ENCODE measurements at regions not wholly inside any gene's neighbourhood (a gene's known extent, or its start where the extent isn't known, plus 50 kb on each side); places are given as distances from the start of the nearest gene placed in this dataset.

- TF ChIP-seq, protein P1, sequence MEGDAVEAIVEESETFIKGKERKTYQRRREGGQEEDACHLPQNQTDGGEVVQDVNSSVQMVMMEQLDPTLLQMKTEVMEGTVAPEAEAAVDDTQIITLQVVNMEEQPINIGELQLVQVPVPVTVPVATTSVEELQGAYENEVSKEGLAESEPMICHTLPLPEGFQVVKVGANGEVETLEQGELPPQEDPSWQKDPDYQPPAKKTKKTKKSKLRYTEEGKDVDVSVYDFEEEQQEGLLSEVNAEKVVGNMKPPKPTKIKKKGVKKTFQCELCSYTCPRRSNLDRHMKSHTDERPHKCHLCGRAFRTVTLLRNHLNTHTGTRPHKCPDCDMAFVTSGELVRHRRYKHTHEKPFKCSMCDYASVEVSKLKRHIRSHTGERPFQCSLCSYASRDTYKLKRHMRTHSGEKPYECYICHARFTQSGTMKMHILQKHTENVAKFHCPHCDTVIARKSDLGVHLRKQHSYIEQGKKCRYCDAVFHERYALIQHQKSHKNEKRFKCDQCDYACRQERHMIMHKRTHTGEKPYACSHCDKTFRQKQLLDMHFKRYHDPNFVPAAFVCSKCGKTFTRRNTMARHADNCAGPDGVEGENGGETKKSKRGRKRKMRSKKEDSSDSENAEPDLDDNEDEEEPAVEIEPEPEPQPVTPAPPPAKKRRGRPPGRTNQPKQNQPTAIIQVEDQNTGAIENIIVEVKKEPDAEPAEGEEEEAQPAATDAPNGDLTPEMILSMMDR (IDR thresholded peaks at IDR 0.05; ENCODE audit: low read depth, low read length), result no peak
- H3K4me3 ChIP-seq (ENCODE audit: low read depth, low read length), result no peak overlapping the region
Observed at GRCh38 chr10:125274961-125275360, 114.6 kb upstream of the CTBP2 start.

GRCh38 chr10:125273023-125273422 lies 112.7 kb upstream of the CTBP2 start:
- H3K4me3 ChIP-seq (ENCODE audit: low read depth, low read length), result no peak overlapping the region
- TF ChIP-seq, protein P1 (IDR thresholded peaks at IDR 0.05; ENCODE audit: low read depth, low read length), result no peak

DNA sequence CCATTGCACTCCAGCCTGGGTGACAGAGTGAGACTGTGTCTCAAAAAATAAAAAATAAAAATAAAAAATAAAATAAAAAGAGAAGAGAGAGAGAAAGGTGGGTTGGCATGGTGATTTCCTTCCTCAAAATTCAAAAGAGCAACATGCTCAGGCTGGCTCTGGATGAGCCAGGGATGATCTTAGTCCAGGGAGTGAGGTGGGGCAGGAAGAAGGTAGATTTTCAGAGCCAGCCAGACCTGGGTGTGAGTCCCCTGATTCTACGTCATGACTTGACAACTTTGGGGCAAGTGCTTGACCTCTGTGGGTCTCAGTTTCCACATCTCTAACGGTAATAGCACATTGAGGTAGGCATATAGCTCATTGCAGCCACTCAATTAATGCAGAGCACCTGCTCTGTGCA lies 109.4 kb upstream of the CTBP2 start:
- H3K4me3 ChIP-seq (ENCODE audit: low read depth, low read length), result no peak overlapping the region

DNA sequence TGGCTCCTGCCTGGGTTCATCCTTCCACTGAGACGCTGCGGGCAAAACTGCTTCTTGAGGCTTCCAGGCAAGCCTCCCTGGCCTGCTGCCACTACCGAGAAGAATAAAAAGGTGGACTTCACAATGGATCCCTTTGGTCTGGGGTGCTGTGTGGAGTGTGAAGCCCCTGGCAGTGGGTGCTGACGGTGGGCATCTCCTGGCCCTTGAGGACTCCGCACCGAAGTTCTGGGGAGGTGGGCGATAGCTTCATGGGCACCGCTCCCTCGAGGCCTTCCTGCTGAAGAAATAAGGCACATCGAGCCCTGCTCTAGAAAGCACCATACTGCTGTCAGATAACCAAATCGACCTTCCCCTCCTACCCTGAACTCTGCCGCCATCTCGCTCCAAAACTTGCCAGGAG lies 106.6 kb upstream of the CTBP2 start:
- H3K4me3 ChIP-seq (ENCODE audit: low read depth, low read length), result no peak overlapping the region
- TF ChIP-seq, protein P1 (IDR thresholded peaks at IDR 0.05; ENCODE audit: low read depth, low read length), result no peak

More for the DNA sequence above, 109.4 kb upstream of the CTBP2 start:
- TF ChIP-seq, protein P1 (IDR thresholded peaks at IDR 0.05; ENCODE audit: low read depth, low read length), result no peak

GRCh38 chr10:125266541-125266940 lies 106.2 kb upstream of the CTBP2 start:
- no peak overlapping the region for H3K4me3 ChIP-seq (ENCODE audit: low read depth, low read length)

DNA sequence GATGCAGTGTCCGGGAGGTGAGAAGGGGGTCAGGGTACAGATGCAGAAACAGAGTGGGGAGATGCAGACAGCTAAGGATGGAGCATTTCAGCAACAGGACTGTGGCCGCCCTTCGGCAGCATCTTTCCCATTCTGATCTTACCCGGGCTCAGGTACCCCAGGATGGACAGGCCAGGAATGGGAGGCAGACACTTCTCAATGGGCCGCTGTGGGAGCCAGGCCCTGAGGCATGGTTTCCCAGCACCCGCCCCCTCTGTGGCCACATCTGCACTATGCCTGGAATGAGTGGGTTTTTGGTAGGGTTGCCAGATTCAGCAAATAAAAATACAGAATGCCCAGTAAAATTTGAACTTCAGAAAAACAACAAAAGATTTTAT lies 105.2 kb upstream of the CTBP2 start:
- TF ChIP-seq, protein P1 (IDR thresholded peaks at IDR 0.05; ENCODE audit: low read depth, low read length), result no peak
- no peak overlapping the region for H3K4me3 ChIP-seq (ENCODE audit: low read depth, low read length)

More at GRCh38 chr10:125266541-125266940, 106.2 kb upstream of the CTBP2 start:
- TF ChIP-seq, protein P1 (IDR thresholded peaks at IDR 0.05; ENCODE audit: low read depth, low read length), result no peak

DNA sequence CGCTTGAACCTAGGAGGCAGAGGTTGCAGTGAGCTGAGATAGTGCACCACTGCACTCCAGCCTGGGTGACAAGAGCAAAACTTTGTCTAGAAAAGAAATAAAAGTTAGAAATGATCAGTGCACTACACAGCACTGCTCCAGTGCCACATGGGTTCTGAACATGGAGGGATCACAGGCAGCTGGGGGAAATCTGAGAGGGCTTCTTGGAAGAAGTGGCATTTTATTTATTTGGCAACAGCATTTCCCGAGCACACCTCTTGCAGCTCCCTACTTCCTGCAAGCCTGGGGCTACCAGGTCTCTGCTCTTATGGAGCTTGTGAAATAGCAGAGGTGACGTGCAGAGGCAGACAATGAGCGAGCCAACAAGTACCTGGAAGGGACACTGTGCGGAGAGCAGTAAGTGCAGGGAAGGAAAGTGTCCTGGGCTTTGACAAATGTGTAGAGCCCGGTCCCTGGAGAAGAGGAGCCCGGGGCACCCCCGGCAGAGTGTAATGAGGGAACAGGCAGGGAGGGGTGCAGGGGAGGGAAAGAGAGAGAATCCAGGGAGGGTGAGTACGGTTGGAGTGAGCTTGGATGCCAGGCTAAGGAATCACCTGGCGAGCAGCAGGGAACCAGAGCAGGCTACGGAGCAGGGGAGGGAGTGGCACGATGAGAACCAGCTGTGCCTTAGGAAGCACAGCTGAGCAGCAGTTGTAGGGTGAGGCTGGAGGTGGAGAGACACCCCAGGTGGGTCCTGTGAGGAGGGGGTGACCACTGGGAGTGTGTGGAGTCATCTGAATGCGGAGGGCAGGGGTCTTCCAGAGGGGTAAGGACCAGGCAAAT lies 104.6 kb upstream of the CTBP2 start:
- H3K4me3 ChIP-seq (ENCODE audit: low read depth, low read length), result no peak overlapping the region
- TF ChIP-seq, protein P1 (IDR thresholded peaks at IDR 0.05; ENCODE audit: low read depth, low read length), result no peak

Data from WI38 (cell line).